Myocyte (in vitro differentiated cells): ENCODE measurements at regions not wholly inside any gene's neighbourhood (a gene's known extent, or its start where the extent isn't known, plus 50 kb on each side); places are given as distances from the start of the nearest gene placed in this dataset.

Experiments
- DNase-seq: peaks from one replicate; pipeline ENCODE4 v3.0.0-alpha.2; 2012; ENCODE audit warnings: low read depth

DNA sequence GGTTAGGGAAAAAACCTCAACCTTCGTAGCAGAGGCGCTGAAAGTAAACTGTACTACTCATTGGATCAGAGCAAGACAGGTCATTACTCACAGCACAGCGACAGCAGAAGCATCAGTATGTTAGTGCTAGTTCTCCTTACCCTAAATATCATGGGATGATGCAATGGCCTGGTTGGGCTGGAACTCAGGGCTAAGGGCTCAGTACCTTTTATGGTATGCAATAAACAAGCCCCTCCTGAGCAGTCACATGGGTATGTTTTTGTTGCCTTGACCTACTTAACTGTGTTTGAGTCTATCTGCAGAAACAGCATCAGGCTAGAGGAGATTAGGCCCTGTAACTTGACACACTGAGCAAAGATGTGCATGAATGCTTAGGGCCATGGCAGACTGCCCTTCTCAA is 369.4 kb upstream of the IMPG1 start:
- no peak for DNase-seq

DNA sequence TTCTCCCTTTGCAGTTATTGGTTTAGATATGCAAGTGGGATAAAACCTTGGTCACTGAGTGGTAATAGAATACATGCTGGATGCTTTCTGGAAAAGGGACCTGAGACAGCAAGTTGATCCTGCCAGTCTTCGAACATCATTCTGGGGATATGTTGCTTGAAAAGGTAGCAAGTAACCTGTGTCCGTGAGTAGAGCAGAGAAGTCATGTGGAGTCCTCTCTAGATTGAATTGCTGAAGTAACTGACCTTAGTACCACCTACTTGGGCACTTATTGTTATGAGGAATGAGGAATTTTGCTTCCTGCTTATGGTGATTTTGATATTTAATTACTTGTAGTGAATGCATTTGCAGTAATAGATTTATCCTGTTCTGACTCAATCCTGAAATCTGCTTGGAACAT is 367.3 kb upstream of the IMPG1 start:
- DNase-seq: no peak

DNA sequence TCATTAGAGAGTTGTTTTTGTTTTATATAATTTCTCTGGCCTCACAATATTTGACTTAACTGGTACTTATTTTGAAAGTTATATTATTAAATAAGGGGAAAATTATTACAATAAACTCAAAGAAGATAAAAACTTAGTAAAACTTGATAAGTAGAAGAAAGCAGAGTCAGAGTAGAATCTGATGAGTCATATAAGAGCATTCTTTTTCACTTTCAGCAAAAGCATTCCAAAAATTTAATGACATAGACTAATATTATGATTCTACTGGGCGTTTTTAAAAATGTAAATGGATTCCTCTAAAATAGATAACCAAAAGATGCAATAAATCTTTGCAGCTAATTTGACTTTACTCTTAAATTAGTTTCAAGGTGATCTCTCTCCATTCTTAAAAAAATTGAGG is 366.3 kb upstream of the IMPG1 start:
- DNase-seq: no peak

DNA sequence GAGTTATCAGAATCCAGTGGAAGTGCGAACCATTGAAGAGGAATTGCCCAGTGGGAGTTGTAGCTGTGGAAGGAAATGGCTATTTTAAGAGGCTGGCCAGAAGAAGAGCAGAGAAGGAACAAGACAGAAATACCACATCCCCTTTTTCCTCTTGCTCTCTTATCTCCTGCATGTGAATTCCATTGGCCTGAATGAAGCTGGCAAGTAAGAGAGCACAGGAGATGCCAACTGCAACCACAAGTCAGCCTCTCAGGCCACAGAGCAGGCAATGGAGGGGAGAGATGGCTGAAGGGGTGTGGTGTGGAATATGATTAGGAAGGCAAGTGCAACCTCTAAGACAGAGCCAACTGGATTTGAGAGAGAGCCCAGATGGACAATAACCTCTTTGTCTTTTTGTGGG is 362.7 kb upstream of the IMPG1 start:
- peak; percentile 63 for DNase-seq

DNA sequence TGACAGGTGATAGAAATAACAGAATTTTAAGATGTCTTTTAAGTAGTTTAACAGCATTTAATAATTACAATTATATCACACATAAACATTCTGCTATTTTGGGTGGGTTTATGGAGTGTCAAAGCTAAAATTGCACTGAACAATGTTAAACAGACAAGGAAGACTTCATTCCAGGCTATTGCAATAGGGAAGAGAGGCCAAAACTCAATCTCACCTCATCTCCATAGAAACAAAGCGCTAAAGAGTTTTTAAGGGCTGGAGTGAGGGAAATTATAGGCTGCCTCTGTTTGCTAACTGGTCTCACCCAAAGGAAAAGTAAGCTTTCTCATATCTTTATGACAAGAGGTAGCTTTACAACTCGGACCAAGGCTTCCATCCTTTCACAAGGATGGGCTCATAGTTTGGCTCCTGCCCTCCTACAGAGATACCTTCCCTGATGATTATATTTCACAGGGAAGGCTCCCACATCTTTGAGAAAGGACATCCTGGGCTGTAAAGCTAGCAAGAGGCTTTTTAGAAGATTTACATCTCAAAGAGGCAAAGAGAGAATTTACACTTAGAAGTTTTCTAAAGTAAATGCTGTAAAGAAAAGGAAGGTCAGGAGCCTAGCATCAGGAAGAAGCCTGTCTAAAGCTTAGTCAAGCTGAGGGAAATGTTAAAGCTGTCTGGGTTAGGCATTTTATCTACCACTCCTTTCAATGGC is 350.2 kb upstream of the IMPG1 start:
- DNase-seq: no peak

DNA sequence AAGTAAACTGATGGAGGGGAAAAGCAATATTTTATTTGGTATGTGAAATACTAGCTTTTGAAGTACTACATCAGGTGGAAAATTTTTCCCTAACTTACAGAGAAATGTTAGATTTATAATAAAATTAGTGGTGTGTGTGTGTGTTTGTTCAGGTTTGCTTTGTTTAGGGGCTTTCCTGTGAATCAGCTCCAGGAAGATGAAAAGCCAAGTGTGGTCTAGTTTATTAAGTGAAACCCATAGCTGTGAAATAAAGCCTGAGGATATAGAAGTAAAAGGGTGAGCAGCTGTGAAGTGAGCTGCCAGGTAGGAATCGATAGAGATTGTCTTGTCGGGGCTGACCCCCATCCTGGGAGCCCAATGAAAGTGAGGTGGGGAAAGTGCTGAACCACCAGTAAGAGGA is 347.6 kb upstream of the IMPG1 start:
- DNase-seq: no peak

DNA sequence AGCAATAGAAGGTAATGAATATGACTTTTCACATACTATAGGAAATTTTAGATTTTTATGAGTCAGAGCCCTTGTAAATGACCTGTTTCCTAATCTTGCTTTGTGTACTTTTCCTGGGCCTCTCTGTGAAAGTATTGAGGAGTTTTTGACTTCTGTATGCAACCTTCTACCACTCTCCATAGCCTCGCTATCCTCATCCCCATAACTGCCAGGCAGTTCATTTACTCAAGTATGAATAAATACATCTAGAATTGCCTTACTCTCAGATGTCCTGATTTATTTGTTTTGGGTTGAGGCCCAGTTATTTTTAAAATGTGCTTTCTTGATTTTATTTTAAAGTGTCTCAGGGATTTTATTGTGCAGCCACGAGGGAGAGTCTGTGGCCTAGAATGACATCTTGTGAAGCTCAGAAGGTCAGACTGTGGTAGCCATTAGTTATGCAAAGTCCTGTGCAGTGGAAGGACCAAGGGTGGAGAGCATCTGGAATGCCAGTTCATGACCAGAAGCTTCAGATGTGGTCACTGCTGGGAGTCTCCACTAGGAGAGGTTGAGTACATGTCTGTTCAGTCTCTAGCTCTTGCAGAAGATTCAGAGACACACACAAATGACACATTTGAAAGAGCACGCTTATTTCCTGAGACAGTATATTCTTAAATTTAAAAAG is 346.2 kb upstream of the IMPG1 start:
- DNase-seq: peak; percentile 4

DNA sequence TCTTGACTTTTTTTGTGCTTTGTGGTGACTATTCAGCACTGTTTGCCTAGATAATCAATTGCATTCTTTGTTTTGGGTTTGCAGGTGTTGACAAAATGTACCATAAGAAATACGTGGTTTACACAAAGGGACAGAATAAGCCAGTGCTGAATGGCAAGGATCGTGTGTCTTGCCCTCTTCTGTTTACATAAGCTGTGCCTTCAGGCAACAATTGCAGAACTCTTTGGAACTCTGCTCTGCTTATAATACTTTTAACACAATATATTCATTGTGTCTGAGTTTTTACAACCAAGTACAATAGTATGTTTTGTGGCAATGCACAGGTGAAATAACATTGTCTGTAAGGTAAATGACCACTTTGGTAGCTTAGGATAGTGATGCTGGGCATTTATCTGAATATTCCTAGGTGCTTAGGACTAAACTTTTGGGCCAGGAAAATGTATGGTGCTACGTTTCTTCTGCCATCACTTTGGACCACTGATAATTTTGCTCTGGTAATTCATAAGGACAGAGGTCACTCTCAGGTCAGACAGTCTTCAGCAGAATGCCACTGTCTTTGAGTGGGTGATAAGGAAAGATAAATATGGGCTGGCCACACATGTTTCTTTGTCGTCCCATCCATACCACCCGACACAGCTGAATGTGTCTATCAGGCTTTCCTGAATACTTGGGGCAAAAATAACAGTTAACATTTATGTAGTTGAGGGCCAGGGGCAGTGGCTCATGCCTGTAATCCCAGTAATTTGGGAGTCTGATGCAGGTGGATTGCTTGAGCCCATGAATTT is 344.6 kb upstream of the IMPG1 start:
- DNase-seq: no peak

DNA sequence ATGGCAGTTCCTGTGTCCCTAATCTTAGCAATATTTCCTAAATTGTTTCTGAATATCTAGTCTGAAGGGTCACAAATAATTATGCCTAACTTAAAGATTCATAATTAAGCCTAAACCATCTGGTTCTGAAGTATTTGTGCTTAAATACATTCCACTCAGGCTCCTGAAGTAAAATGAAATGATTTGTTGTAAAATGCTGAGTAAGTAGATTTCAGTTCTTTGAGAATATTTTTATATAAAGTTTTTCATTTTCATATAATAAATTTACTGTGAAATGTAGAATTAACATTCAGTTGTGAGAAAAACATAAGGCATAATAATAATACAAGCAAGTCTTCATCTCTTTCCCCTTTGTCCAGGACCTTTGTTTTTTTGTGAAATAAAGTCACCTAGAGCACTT is 330.6 kb upstream of the IMPG1 start:
- no peak for DNase-seq

DNA sequence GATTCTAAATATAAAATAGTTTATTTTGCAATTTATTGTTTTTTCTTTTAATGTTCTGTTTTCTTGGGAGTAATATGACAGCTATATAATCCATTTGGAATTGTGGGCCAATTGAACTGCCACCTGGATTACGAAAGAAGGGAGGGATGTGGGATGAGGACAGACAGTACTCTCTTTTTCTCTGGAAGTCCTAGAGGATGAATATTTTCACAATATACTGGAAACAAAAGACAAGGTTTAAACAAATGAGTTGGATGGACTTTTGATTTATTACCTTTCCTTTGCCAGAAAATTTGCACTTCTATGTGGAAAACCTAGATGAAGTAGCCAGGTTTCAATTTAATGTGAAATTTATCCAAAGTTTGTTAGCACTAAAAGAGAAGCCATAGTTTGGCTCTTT is 325.5 kb upstream of the IMPG1 start:
- DNase-seq: no peak

DNA sequence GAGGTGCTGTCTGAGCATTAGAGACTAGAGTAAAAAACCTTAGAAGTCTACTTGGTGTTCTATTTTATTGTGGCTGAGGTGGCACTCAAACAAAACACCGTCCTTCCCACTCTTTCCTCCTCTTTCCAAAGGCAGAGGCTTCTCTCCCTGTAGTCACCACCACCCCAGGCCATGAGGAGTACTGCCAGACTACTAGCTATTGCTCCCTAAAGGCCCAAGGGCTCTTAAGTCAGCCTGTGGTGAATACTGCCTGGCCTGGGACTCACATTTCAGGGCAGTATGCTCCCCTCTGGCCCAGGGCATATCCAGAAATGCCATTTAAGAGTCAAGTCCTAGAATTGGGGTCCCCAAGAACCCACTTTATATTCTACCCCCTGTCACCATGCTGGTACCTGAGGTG is 309.7 kb upstream of the IMPG1 start:
- DNase-seq: no peak

DNA sequence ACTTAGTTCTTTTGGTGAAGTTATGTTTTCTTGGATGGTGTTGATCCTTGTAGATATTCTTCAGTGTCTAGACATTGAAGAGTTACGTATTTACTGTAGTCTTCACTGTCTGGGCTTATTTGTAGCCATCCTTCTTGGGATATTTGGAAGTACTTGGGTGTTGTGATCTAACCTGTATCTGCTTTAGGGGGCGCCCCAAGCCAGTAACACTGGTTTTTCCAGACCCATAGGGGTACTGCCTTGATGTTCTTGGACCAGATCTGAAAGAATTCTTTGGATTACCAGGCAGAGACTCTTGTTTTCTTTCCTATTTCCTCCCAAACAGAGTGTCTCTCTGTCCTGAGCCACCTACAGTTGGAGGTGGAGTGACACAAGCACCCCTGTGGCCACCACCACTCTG is 309.1 kb upstream of the IMPG1 start:
- no peak for DNase-seq

DNA sequence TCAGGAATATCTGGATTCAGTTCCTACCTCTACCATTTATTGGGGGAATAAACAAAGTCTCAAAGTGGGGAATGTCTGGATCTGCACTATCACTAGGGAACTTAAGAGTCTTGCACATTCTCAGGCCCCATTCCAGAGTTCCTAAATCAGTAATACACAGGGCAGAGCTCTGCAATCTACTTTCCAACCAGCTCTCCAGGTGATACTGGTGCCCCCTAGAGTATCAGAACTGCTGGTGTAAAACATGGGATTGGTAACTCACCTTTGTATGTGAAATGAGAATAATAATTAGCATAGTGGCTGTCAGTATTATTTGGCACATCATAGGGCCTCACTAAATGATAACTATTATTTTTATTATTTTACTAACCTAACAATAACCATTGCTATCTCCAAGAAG is 278.8 kb upstream of the IMPG1 start:
- DNase-seq: no peak

DNA sequence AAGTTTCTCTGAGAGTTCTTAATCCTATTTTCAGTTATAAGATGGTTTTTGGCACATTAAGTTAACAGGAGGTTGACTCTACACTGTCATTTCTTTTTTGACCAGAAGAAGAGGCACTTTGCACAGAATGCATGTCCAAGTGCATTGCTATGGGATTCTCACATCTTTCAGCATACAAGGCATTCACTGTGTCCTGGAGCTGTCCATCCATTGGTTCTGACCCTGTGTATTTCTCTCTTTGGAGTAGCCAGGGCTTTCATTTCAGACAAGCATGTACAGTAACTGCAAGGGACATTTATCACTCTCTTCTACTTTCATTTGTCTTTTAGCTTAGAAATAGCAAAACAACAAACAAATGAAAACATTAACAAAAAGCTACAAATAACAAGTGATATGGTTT is 275.1 kb upstream of the IMPG1 start:
- no peak for DNase-seq

DNA sequence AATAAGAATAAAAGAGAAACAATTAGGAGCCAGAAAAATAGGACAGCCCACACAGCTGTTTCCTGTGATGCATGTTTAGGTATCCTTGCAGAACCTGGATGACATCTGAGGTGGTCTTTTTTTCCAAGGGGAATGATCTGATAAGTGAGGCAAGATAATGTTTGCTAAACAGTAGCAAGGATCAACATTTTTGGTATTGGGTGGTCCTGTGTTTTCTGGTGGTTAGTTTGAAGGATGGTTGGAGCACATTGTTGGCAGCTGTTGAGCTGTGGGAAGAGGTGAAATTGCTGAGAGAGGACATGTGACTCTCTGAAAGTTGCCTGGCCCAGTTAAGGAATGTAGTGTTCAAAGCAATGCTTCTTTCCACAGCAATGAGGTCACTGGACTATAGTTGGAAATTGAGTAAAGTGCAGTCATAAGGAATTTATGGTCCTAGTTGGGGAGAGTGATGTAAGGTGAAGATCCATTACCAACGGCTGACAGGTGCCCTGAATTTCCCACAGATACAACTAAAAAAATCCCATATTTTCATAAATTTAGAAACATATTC is 270.2 kb upstream of the IMPG1 start:
- DNase-seq: peak; percentile 55

DNA sequence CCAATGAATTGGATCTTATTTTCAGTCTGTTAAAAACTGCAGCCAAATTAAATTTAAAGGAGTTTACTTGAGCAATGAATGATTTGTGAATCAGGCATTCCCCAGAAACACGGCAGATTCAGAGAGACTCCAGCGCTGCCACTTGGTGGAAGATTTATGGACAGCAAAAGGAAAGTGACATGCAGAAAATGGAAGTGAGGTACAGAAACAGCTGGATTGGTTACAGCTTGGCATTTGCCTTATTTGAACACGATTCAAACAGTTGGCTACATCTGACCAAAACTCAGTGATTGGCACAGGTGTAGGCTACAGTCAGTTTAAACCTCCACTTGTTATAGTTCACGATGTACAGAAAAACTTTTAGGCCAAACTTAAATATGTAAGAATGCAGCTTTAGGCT is 257.6 kb upstream of the IMPG1 start:
- no peak for DNase-seq

DNA sequence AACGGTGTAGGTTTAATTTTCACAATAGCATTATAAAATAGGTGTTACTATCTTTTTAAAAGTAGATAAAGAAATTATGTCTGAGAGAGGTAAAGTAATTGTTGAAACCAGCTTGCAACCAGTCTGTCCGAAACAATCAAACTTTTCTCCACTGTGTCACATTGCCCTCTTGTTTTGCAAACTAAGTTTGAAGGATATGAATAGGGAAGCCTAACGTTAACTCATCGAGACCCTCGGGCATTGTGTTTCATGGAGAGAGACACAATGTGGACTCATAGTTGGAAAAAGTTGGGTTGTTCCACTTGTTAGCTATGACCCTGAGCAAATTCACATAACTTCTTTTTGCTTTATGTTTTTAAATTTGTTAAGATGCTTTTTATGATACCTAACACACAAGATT is 254.4 kb upstream of the IMPG1 start:
- DNase-seq: no peak
